HL-60 (cell line): ENCODE measurements at regions not wholly inside any gene's neighbourhood (a gene's known extent, or its start where the extent isn't known, plus 50 kb on each side); places are given as distances from the start of the nearest gene placed in this dataset.

Source experiments
- CTCF ChIP-seq: IDR thresholded peaks from one replicate; pipeline ENCODE4 v1.5.1; 2011; ENCODE audit warnings: low read length, control low read depth, inconsistent platforms; ENCODE audit not compliant: insufficient read depth
- GABPA ChIP-seq: IDR thresholded peaks from 2 replicates; pipeline ENCODE4 v1.6.1; 2012; ENCODE audit warnings: low read depth
- POLR2AphosphoS5 ChIP-seq: IDR thresholded peaks from 2 replicates; pipeline ENCODE4 v1.6.1; 2012; ENCODE audit warnings: low read depth
- REST ChIP-seq: IDR thresholded peaks from 2 replicates; pipeline ENCODE4 v1.6.1; 2012; ENCODE audit warnings: low read depth; ENCODE audit not compliant: insufficient replicate concordance
- SPI1 ChIP-seq: IDR thresholded peaks from 2 replicates; pipeline ENCODE4 v1.6.1; 2012; ENCODE audit warnings: low read depth, mild to moderate bottlenecking, borderline replicate concordance

- TF ChIP-seq CTCF = no peak
- TF ChIP-seq GABPA = no peak
- TF ChIP-seq POLR2AphosphoS5 = no peak
- TF ChIP-seq REST = no peak
- no peak for TF ChIP-seq SPI1
These were observed 96.2 kb downstream of the RAD51AP2 start for GRCh38 chr2:17422061-17422460.
